Esophagus squamous epithelium (tissue), 5 donors: ENCODE measurements at regions not wholly inside any gene's neighbourhood (a gene's known extent, or its start where the extent isn't known, plus 50 kb on each side); places are given as distances from the start of the nearest gene placed in this dataset.

Experiments
- DNase-seq: peaks from one replicate; lab custom pipeline; 2025; lab: John Stamatoyannopoulos, UW
- H3K27ac ChIP-seq, 4 donors: fragments of 200-600 bp; sonication (generic); one replicate each; pipeline ENCODE4 v1.5.1; 2016 to 2019; ENCODE audit warnings: mild to moderate bottlenecking in 1 of 4
- H3K27me3 ChIP-seq, 4 donors: fragments of 200-600 bp; sonication (generic); 1 replicate in 3 of 4; 2 replicates in 1 of 4; pipeline versions ENCODE4 v1.5.1 to v1.6.0; 2017 to 2021; ENCODE audit warnings: antibody characterized with exemption in 1 of 4
- H3K36me3 ChIP-seq, 3 donors: fragments of 200-600 bp; sonication (generic); one replicate each; pipeline ENCODE4 v1.5.1; 2016 to 2019
- H3K4me1 ChIP-seq, 3 donors: fragments of 200-600 bp; sonication (generic); one replicate each; pipeline ENCODE4 v1.5.1; 2017 to 2019
- H3K4me3 ChIP-seq, 4 donors: fragments of 200-600 bp; sonication (generic); 1 replicate in 3 of 4; 2 replicates in 1 of 4; pipeline ENCODE4 v1.5.1; 2016 to 2019; ENCODE audit warnings: mild to moderate bottlenecking in 2 of 4, moderate library complexity in 1 of 4
- H3K9me3 ChIP-seq, 3 donors: fragments of 200-600 bp; sonication (generic); one replicate each; pipeline ENCODE4 v1.5.1; 2016 to 2019
- POLR2A ChIP-seq, 4 donors: fragments of 450-650 bp; IDR thresholded peaks; one replicate each; pipeline ENCODE4 v1.6.1; 2017; ENCODE audit warnings: antibody characterized with exemption in 4 of 4, mild to moderate bottlenecking in 4 of 4, moderate library complexity in 3 of 4
- WGBS, 2 donors: methylation state at CpG; one replicate each; pipeline ENCODE4 v1.1.5; 2018; 5-methylcytosine and 5-hydroxymethylcytosine counted together
- intact Hi-C: fragments of 100-400 bp; cut with DNase I; formaldehyde crosslinking; loops from one replicate; pipeline ENCODE4 v1.15.0; 2022
- TF ChIP-seq, protein P1 (sequence below), 6 experiments: fragments of 450-650 bp in 4 of 6; fragments of 200-600 bp in 2 of 6; sonication (generic) in 2 of 6; IDR thresholded peaks; one replicate each; pipeline ENCODE4 v1.5.1; 2016 to 2019; ENCODE audit warnings: antibody characterized with exemption in 6 of 6, mild to moderate bottlenecking in 4 of 6, moderate library complexity in 4 of 6
- donor health status: DM: yes; HTN: yes; CAD: no.

DNA sequence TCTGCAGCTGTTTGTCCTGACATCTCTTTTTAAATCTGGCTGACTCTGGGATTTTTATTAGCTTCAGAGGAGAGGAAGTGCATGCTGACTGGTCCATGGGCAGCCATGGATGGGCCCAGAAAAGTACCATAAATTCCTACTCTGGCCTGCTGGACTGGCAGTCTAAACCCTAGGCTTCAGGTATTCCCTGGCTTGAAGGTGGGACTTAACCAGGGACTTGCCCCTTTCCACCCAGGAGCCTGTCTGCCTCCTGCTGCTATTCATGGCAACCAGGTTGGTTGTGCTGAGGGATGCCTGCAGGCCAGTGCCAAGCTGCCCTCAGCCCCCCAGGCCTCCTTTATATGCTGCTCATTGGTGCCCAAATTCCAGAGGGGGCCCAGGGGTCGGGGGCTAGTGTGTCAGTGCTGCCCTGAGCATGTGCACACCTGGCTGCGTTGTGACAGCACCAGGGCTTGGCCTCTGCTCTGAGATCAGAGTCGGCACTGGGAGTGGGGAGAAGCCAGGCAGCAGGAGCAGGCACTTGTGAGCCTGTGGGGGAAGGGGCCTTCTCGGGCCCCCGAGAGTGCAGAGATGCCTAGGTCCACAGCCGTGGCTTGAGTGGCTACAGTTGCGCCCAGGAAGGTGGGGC is 195.7 kb upstream of the TFPI start:
- Histone ChIP-seq H3K9me3 (no peaks in the 10 kb centered on the region), H3K27ac (no peak overlapping the region), H3K36me3 (no peaks in the 10 kb centered on the region), H3K4me1 (no peaks in the 10 kb centered on the region), H3K4me3 (no peak overlapping the region), H3K27me3 (no peaks in the 10 kb centered on the region)
- intact Hi-C loops, result no loop called here
- DNase-seq, result no peak
- no CpG with 5 or more reads among the region's 7 CpGs for WGBS, 2 donors
- TF ChIP-seq, protein P1, sequence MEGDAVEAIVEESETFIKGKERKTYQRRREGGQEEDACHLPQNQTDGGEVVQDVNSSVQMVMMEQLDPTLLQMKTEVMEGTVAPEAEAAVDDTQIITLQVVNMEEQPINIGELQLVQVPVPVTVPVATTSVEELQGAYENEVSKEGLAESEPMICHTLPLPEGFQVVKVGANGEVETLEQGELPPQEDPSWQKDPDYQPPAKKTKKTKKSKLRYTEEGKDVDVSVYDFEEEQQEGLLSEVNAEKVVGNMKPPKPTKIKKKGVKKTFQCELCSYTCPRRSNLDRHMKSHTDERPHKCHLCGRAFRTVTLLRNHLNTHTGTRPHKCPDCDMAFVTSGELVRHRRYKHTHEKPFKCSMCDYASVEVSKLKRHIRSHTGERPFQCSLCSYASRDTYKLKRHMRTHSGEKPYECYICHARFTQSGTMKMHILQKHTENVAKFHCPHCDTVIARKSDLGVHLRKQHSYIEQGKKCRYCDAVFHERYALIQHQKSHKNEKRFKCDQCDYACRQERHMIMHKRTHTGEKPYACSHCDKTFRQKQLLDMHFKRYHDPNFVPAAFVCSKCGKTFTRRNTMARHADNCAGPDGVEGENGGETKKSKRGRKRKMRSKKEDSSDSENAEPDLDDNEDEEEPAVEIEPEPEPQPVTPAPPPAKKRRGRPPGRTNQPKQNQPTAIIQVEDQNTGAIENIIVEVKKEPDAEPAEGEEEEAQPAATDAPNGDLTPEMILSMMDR (IDR thresholded peaks at IDR 0.05), result no peak
- no peak for TF ChIP-seq POLR2A (IDR thresholded peaks at IDR 0.05)

DNA sequence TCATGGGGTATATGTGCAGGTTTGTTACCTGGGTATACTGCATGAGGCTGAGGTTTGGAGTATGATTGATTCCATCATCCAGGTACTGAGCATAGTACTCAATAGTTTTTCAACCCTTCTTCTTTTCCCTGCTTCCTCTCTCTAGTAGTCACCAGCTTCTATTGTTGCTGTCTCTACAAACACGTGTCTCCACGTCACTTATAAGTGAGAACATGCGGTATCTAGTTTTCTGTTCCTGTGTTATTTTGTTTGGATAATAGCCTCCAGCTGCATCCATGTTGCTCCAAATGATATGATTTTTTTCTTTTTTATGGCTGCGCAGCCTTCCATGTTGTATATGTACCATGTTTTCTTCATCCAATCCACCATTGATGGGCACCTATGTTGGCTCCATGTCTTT is 214.8 kb upstream of the TFPI start:
- intact Hi-C loops, result no loop called here
- no peak for DNase-seq
- no peak overlapping the region for H3K4me3 ChIP-seq
- no peaks in the 10 kb centered on the region for H3K9me3 ChIP-seq
- no peaks in the 10 kb centered on the region for H3K4me1 ChIP-seq
- WGBS, 2 donors, result 77 to 87% methylated on average over 4 of the region's 4 CpGs
- H3K27ac ChIP-seq, result no peak overlapping the region
- H3K36me3 ChIP-seq, result no peaks in the 10 kb centered on the region
- H3K27me3 ChIP-seq, result no peaks in the 10 kb centered on the region
- TF ChIP-seq, protein P1 (IDR thresholded peaks at IDR 0.05), result no peak
- TF ChIP-seq POLR2A (IDR thresholded peaks at IDR 0.05), result no peak

DNA sequence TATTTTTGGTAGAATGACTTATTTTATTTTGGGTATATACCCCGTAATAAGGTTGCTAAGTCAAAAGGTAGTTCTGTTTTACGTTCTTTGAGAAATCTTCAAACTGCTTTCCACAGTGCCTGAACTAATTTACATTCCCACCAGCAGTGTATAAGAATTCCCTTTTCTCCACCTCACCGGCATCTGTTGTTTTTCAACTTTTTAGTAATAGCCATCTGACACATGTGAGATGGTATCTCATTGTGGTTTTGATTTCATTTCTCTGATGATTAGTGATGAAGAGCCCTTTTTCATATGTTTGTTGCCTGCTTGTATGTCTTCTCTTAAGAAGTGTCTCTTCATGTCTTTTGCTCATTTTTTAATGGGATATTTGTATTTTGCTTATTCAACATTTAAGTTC is 215.2 kb upstream of the TFPI start:
- intact Hi-C loops, result no loop called here
- WGBS, 2 donors, result 76 to 84% methylated on average over 3 of the region's 3 CpGs
- Histone ChIP-seq H3K4me3 (no peak overlapping the region), H3K9me3 (no peaks in the 10 kb centered on the region), H3K27ac (no peak overlapping the region), H3K36me3 (no peaks in the 10 kb centered on the region), H3K4me1 (no peaks in the 10 kb centered on the region), H3K27me3 (no peaks in the 10 kb centered on the region)
- no peak for TF ChIP-seq POLR2A (IDR thresholded peaks at IDR 0.05)
- TF ChIP-seq, protein P1 (IDR thresholded peaks at IDR 0.05), result no peak
- DNase-seq, result no peak

DNA sequence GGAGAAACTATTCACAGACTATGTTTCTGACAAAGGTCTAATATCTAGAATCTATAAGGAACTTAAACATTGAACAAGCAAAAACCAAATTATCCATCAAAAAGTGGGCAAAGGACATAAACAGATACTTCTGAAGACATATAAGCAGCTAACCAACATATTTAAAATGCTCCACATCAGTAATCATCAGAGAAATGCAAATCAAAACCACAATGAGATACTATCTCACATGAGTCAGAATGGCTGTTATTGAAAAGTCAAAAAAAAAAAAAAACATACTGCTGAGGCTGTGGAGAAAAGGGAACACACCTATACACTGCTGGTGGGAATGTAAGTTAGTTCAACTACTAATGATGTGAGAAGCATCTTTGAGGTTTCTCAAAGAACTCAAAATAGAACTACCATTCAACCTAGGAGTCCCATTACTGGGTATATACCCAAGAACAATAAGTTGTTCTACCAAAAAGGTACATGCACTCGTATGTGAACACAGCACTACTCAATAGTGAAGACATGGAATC is 220.4 kb upstream of the TFPI start:
- H3K36me3 ChIP-seq, result no peaks in the 10 kb centered on the region
- no peaks in the 10 kb centered on the region for H3K9me3 ChIP-seq
- H3K27ac ChIP-seq, result no peak overlapping the region
- 47 to 53% methylated on average over 1 of the region's 1 CpG for WGBS, 2 donors
- intact Hi-C loops, result no loop called here
- no peak for DNase-seq
- no peak overlapping the region for H3K4me3 ChIP-seq
- no peaks in the 10 kb centered on the region for H3K27me3 ChIP-seq
- TF ChIP-seq, protein P1 (IDR thresholded peaks at IDR 0.05), result no peak
- no peaks in the 10 kb centered on the region for H3K4me1 ChIP-seq

DNA sequence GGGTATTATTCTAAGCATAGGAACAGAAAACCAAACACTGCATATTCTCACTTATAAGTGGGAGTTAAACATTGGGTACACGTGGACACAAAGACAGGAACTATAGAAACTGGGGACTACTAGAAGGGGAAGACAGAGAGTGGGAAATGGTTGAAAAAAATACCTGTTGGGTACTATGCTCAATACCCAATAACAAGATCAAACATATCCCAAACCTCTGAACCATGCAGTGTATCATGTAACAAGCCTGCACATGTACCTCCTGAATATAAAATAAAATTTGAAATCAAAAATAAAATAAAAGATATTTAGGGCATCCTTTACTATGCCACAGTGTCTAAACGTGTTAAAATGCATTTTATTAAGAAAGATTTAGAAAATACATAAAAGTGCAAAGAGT is 221.0 kb upstream of the TFPI start:
- 49 to 51% methylated on average over 2 of the region's 2 CpGs for WGBS, 2 donors
- intact Hi-C loops, result no loop called here
- Histone ChIP-seq H3K36me3 (no peaks in the 10 kb centered on the region), H3K4me1 (no peaks in the 10 kb centered on the region), H3K4me3 (no peak overlapping the region), H3K27me3 (no peaks in the 10 kb centered on the region), H3K9me3 (no peaks in the 10 kb centered on the region), H3K27ac (no peak overlapping the region)
- no peak for DNase-seq
- no peak for TF ChIP-seq POLR2A (IDR thresholded peaks at IDR 0.05)
- TF ChIP-seq, protein P1 (IDR thresholded peaks at IDR 0.05), result no peak
